ENCODE measurements at regions not wholly inside any gene's neighbourhood (a gene's known extent, or its start where the extent isn't known, plus 50 kb on each side); places are given as distances from the start of the nearest gene placed in this dataset.

DNA sequence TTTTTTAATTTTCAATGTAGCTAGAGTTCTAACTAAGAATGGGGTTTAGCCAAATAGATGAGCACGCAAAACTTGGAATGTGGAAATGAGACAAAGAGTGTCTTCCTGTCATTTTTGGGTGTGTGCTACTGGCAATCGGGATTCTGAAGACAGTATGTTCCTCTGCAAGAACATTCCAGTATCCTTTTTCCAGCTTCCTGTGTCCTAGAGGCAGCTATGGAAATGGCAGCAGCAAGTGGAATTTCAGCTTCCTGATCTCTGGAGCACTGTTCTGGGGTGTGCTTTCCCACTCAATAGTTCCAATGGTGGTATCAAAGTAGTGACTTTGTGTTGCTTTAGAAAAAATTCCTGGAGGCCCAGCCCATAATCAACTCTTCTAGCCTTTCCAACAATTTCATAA is 642.9 kb upstream of the KCNMB2 start:
- DNase-seq (ENCODE audit: insufficient read length, low spot score, missing footprints), result no peak

DNA sequence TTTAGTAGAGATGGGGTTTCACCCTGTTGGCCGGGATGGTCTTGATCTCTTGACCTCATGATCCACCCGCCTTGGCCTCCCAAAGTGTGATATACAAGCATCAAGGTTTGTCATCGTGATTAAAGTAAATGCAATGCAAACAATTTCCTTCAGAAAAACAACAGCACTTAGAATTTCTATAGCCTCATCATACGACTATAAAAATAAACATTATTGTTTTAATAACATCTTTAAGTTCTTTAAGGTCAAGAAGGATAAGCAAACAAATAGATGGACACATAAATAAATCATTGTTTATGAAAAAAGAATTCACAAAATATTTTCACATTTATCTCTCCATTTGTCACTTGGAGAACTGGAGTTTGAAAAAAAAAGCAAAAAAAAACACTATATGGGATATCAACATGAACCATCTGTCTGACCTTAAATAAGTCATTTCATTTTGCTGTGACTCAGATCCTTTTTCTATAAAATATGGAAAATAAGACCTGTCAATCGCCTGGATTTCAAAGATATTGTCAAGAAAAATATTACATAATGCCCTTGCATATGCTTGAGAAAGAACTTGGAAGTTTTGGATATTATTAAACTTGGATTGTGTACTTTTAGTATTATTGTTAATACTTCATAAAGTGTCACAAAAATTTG is 642.0 kb upstream of the KCNMB2 start:
- Histone ChIP-seq H4K20me1 (ENCODE audit: insufficient read depth, low read length) (no peaks in the 10 kb centered on the region), H3K27me3 (ENCODE audit: insufficient read depth, low read length) (no peaks in the 10 kb centered on the region), H3K4me1 (ENCODE audit: insufficient read depth, low read length) (no peaks in the 10 kb centered on the region), H2AFZ (ENCODE audit: low read length) (no peak overlapping the region), H3K79me2 (ENCODE audit: insufficient read depth, low read length) (no peaks in the 10 kb centered on the region), H3K4me3 (ENCODE audit: insufficient read depth, low read length) (no peak overlapping the region), H3K36me3 (ENCODE audit: insufficient read depth, low read length) (no peaks in the 10 kb centered on the region), H3K9me3 (ENCODE audit: low read depth, low read length) (peaks cover 7% of the 10 kb centered on the region), H3K4me2 (ENCODE audit: insufficient read depth, low read length) (no peak overlapping the region), H3K27ac (ENCODE audit: low read depth, low read length) (no peak overlapping the region)
- DNase-seq (ENCODE audit: insufficient read length, low spot score, missing footprints), result peak; percentile 58
- TF ChIP-seq, protein P1, sequence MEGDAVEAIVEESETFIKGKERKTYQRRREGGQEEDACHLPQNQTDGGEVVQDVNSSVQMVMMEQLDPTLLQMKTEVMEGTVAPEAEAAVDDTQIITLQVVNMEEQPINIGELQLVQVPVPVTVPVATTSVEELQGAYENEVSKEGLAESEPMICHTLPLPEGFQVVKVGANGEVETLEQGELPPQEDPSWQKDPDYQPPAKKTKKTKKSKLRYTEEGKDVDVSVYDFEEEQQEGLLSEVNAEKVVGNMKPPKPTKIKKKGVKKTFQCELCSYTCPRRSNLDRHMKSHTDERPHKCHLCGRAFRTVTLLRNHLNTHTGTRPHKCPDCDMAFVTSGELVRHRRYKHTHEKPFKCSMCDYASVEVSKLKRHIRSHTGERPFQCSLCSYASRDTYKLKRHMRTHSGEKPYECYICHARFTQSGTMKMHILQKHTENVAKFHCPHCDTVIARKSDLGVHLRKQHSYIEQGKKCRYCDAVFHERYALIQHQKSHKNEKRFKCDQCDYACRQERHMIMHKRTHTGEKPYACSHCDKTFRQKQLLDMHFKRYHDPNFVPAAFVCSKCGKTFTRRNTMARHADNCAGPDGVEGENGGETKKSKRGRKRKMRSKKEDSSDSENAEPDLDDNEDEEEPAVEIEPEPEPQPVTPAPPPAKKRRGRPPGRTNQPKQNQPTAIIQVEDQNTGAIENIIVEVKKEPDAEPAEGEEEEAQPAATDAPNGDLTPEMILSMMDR (IDR thresholded peaks at IDR 0.05; ENCODE audit: extremely low read depth, low read depth, low read length), result no peak

More for the DNA sequence above, 642.9 kb upstream of the KCNMB2 start:
- no peak overlapping the region for H3K4me3 ChIP-seq (ENCODE audit: insufficient read depth, low read length)
- no peaks in the 10 kb centered on the region for H3K9me3 ChIP-seq (ENCODE audit: low read depth, low read length)
- H4K20me1 ChIP-seq (ENCODE audit: insufficient read depth, low read length), result no peaks in the 10 kb centered on the region
- no peak overlapping the region for H3K4me2 ChIP-seq (ENCODE audit: insufficient read depth, low read length)
- no peaks in the 10 kb centered on the region for H3K4me1 ChIP-seq (ENCODE audit: insufficient read depth, low read length)
- no peaks in the 10 kb centered on the region for H3K79me2 ChIP-seq (ENCODE audit: insufficient read depth, low read length)
- TF ChIP-seq, protein P1 (IDR thresholded peaks at IDR 0.05; ENCODE audit: extremely low read depth, low read depth, low read length), result no peak
- no peaks in the 10 kb centered on the region for H3K36me3 ChIP-seq (ENCODE audit: insufficient read depth, low read length)
- no peaks in the 10 kb centered on the region for H3K27me3 ChIP-seq (ENCODE audit: insufficient read depth, low read length)
- H2AFZ ChIP-seq (ENCODE audit: low read length), result peak overlapping the region; percentile 75
- no peak overlapping the region for H3K27ac ChIP-seq (ENCODE audit: low read depth, low read length)

DNA sequence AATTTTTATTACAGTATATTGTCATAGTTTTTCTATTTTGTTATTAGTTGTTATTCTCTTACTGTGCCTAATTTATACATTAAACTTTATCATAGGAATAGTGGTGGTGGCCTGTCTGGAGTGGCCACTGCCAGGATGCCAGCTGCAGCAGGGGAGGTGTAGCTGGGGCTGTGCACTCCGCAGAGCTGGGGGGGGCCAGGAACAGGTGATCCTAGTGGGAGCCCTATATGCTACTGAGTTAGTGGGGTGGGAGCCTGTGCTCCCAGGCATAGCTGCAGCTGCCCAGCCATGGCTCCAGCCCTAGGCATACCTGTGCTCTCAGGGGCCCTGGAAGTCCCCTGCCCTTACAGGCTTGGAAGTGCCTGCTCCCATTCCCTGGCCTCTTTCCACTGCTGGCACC is 638.1 kb upstream of the KCNMB2 start:
- H3K4me1 ChIP-seq (ENCODE audit: insufficient read depth, low read length), result no peaks in the 10 kb centered on the region
- H3K79me2 ChIP-seq (ENCODE audit: insufficient read depth, low read length), result no peaks in the 10 kb centered on the region
- H2AFZ ChIP-seq (ENCODE audit: low read length), result no peak overlapping the region
- no peak for DNase-seq (ENCODE audit: insufficient read length, low spot score, missing footprints)
- H3K27ac ChIP-seq (ENCODE audit: low read depth, low read length), result no peak overlapping the region
- TF ChIP-seq, protein P1 (IDR thresholded peaks at IDR 0.05; ENCODE audit: extremely low read depth, low read depth, low read length), result no peak
- H3K36me3 ChIP-seq (ENCODE audit: insufficient read depth, low read length), result no peaks in the 10 kb centered on the region
- no peaks in the 10 kb centered on the region for H4K20me1 ChIP-seq (ENCODE audit: insufficient read depth, low read length)
- H3K4me3 ChIP-seq (ENCODE audit: insufficient read depth, low read length), result no peak overlapping the region
- H3K27me3 ChIP-seq (ENCODE audit: insufficient read depth, low read length), result no peaks in the 10 kb centered on the region
- no peak overlapping the region for H3K4me2 ChIP-seq (ENCODE audit: insufficient read depth, low read length)
- peaks cover 19% of the 10 kb centered on the region for H3K9me3 ChIP-seq (ENCODE audit: low read depth, low read length)

DNA sequence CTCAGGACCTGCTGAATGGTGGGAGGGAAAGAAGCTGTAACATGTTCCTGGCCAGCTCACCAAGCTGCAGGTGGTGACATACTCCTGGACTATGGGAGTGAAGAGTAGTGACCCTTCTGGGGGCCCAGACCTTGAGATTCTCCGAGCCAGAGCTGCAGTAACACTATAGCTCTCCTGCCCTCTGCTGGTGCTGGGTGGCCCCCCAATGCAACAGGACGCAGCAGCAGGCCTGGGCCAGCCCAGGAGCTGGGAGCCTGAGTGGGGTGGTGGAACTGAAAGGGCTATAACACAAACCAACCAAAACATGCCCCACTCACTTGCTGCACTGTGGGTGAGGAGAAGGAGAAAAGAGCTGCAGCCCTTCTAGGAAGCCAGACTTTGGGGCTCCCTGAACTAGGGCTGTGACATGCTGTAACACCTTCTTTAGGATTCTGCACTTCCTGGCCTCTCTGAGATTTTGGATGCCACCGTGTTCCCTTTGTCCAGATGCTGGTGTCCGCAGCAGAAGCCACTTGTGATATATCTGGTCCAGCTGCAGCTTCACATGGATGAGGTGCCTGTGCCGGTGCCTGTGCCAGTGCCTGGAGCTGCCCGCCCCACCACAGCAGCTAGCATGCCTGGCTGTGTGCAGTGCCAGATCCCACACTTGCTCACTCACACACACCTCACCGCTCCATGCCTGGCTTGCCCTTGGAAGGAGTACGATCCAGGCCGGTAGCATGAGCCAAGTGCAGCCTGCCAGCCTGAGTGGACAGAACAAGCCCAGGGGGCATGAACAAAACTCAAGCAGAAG is 636.8 kb upstream of the KCNMB2 start:
- Histone ChIP-seq H3K27ac (ENCODE audit: low read depth, low read length) (no peak overlapping the region), H3K79me2 (ENCODE audit: insufficient read depth, low read length) (no peaks in the 10 kb centered on the region), H3K27me3 (ENCODE audit: insufficient read depth, low read length) (no peaks in the 10 kb centered on the region), H3K9me3 (ENCODE audit: low read depth, low read length) (peaks cover 19% of the 10 kb centered on the region), H2AFZ (ENCODE audit: low read length) (no peak overlapping the region), H3K36me3 (ENCODE audit: insufficient read depth, low read length) (no peaks in the 10 kb centered on the region), H3K4me2 (ENCODE audit: insufficient read depth, low read length) (no peak overlapping the region), H3K4me1 (ENCODE audit: insufficient read depth, low read length) (peaks cover 8% of the 10 kb centered on the region), H4K20me1 (ENCODE audit: insufficient read depth, low read length) (no peaks in the 10 kb centered on the region), H3K4me3 (ENCODE audit: insufficient read depth, low read length) (no peak overlapping the region)
- TF ChIP-seq, protein P1 (IDR thresholded peaks at IDR 0.05; ENCODE audit: extremely low read depth, low read depth, low read length), result no peak
- DNase-seq (ENCODE audit: insufficient read length, low spot score, missing footprints), result no peak

All from osteoblast (primary cell).